ENCODE measurements at regions not wholly inside any gene's neighbourhood (a gene's known extent, or its start where the extent isn't known, plus 50 kb on each side); places are given as distances from the start of the nearest gene placed in this dataset.

DNA sequence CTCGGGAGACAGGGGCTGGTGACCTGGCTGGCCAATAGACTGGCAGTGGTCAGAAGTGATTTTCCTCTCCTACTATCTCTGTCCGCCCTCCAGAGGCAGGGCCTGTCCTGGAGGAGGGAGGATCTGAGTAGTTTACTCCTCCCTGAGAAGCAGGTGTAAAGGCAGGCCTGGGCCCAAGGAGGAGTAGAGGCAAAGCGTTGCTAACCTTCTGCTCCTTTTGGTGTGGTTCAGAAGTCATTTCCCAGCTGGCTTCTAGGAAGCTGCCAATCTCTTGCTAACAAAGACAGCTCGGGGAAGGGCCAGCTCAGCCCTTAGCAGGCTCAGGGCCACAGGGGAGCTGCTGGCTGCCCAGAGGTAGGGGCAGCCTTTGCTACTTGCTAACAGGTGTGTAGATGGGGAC is 151.1 kb upstream of the NECTIN1 start:
- no peak for DNase-seq

DNA sequence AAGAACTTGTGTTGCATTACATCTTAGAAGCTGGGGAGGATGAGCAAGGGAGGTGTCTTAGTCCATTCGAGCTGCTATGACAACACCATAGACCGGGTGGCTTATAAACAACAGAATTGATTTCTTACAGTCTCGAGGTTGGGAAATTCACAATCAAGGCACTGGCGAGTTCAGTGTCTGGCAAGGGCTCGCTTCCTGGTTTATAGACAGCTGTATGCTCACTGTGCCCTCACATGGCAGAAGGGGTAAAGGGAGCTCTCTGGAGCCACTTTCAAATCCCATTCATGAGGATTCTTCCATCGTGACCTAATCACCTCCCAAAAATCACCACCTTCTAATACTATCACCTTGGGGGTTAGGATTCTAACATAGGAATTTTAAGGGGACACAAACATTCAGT is 150.0 kb upstream of the NECTIN1 start:
- DNase-seq = no peak

GRCh38 chr11:119876841-119877240 is 147.8 kb upstream of the NECTIN1 start:
- DNase-seq = no peak

DNA sequence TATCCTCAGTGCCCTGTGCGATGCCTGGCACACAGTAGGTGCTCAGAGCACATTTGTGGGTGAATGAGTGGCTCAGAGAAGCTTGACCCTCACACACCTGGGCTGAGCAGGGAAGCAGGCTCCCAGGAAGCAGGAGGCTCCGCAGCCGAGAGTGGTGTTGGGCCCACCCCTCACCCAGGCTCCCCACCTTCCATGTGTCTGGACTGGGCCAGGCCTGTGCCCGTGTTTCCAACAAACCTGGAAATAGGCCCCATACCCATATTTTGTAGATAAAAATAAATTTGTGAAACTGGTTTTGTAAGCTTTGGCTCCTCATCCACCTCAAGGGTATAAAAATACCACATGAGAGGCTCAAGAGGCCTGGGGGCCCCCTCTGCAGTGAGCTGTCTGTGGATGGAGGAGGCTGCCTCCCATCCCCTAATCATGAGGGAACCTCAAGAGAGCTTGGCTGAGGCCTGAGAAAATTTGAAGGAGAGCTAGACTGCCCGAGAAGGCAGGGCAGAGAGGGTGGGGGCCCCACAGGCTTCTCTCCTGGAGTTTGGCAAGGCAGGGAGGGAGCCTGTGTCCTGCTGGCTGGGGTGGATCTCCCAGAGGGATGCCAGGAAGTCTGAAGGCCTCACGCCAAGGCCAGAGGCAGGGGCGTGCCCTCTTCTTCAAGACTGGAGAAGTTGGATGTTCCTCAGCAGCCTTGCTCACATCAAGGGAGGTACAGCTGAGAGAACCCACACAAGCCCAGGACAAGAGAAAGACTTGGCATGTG is 147.0 kb upstream of the NECTIN1 start:
- no peak for DNase-seq

DNA sequence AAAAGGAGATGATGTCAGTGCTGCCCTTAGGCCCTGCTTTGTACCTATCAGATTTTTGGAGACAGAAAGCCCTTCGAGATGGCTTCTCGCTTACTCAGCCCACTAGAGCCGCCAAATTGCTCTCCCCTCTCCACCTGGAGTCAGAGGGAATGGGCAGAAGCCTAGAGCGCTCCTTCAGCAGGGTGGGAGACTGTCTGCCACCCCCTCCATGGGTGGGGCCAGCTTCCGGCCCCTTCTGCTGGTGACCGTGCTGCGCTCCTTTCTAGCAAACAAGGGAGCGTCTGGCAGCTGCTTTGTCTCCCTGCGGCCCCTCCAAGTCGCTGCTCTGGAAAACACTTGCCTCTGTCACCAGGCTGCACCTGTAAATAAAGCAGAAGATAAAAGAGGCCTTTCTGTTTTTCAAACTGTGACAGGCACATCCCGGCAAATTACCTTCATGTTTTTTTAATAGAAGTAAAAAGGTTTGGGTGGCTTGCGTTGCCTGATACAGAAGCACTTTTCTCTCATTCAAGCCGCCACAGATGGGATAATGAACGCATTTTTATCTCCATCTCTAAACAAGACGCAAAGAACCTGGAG is 145.7 kb upstream of the NECTIN1 start:
- no peak for DNase-seq

GRCh38 chr11:119873761-119874421 is 144.9 kb upstream of the NECTIN1 start:
- DNase-seq = no peak

GRCh38 chr11:119872611-119873310 is 143.8 kb upstream of the NECTIN1 start:
- no peak for DNase-seq

GRCh38 chr11:119865661-119866156 is 136.7 kb upstream of the NECTIN1 start:
- no peak for DNase-seq

GRCh38 chr11:119864836-119865235 is 135.8 kb upstream of the NECTIN1 start:
- no peak for DNase-seq

GRCh38 chr11:119863851-119864601 is 135.0 kb upstream of the NECTIN1 start:
- DNase-seq = no peak

GRCh38 chr11:119863236-119863635 is 134.2 kb upstream of the NECTIN1 start:
- no peak for DNase-seq

- no peak for DNase-seq
These were observed 132.2 kb upstream of the NECTIN1 start for GRCh38 chr11:119861160-119861559.

GRCh38 chr11:119860561-119861094 is 131.6 kb upstream of the NECTIN1 start:
- no peak for DNase-seq

DNA sequence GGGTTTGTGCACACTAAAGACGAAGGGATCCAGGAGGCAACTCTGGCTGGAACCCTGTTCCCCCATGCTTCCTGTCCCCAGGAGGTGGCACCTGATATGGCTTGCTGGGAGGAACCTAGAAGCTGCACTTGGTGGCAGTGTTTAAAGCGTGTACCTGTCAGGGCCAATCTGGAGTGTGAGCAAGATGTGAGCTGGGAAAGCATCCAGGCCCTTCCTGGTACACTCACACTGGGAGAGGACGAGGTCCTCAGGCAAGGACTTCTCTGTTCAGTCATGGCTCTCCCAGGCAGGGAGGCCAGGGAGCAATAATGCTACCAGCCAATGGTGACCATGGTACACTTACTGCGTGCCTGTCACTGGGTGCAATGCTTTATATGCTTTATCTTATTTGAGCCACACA is 130.7 kb upstream of the NECTIN1 start:
- DNase-seq = no peak

DNA sequence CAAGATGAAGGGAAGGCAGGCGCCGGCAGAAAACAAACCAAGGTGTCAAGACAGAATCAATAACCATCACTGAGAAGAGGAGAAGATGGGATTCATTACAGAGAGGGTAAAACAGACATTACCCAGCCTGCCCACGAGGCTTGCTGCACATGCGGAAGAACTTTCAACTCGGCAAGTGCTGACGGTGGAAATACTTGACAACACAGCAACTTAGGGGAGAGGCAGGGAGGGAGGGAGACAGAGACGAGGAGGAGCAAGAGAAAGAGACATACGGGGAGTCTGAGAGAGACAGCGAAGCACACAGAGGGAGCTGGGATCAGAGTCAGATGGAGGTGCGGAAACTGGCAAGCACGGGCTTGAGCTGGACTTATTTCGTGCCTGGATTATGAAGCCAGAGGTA is 129.3 kb upstream of the NECTIN1 start:
- DNase-seq = no peak

DNA sequence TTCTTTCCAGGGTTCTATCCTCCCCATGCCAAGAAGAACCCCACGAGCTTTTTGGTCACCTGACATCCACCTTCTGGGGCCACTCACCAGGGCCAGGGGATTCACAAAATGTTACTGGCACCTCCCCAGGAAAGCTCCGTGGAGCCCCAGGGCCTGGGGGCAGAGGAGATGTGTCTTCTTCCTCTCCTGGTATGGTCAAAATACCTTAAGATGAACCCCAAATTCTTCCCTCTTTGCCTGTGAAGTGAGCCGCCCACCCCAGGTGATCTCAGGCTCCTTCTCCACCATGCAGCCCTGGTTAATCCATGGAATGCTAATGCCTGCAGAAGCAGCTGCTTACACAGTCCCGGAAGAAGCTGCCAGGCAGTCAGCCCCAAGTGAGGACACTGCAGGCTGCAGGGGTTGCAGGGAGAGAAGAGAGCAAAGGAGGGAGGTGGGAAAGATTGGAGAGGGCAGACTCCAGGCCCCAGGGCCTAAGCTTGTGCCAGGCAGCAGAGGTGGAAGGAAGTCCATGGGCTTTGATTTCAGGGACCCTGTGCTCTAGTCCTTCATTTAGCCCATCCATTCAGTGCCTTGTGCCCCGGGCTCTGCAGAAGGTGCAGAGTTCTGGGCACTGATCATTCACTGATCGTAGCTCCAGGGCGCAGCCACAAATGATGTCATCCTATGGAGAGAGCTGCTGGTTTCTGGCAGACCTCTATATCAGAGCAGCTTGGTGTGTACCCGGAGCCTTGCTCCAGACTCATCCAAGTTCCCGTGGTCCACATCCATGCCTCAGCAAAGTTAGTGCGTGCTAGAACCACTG is 127.9 kb upstream of the NECTIN1 start:
- DNase-seq = no peak

GRCh38 chr11:119855066-119855465 is 126.1 kb upstream of the NECTIN1 start:
- no peak for DNase-seq

DNA sequence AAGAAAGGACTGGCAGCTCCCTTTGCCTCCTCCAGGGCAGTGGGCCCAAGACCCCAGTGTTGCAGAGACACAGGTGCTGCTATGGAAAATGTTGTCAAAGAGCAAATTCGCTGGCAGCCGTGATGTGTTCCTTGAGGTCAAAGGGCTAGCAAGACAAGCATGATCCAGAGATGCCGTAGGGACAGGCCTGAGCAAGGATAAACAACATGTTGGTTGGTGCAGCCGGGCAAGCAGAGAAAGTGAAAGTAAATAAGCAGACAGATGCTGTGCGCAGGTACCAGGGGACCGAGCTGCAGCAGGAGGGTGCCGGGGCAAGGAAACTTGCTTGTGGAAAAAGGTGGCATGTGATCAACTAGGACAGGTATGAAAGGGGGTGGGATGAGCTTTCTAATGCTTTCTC is 125.5 kb upstream of the NECTIN1 start:
- no peak for DNase-seq

DNA sequence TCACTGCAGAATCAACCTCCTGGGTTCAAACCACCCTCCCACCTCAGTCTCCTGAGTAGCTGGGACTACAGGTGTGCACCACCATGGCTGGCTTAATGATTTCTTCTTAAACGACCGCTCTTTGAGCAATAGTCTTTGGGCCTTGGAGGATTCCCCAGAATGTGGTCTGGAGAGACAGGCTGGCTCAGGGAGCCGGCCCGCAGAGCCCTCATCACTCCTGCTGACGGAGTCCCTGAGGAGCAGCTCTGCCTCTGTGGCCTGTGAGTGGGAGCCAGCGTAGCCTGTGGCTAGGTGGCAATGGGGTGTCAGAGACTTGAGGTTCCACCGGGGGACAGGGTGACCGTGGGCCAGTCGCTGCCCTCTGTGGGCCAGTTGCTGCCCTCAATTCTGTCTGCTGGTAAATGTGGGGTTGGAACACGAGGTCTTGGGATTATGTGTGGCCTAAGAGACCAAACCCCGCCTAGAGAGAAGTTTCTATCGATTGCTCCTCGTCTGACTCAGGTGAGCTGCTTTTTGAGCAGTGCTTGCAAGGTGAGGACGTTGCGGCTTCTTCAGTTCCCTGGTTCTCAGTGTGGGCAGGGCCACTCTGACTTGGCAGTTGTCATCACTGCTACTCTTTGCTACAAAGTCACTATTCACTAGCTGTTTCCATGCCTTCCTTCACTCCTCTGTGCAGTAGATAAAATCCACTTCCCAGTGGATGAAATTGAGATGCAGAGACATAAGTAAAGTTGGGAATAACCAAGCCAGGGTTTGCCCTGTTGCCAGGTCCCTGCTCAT is 124.8 kb upstream of the NECTIN1 start:
- DNase-seq = no peak

GRCh38 chr11:119852741-119853140 is 123.7 kb upstream of the NECTIN1 start:
- no peak for DNase-seq

All from stimulated activated CD4-positive, alpha-beta T cell treated with anti-CD3 and anti-CD28 coated beads, Interleukin-2, amount 100 ng/mL, for 24 hours (primary cell).